ENCODE measurements at regions not wholly inside any gene's neighbourhood (a gene's known extent, or its start where the extent isn't known, plus 50 kb on each side); places are given as distances from the start of the nearest gene placed in this dataset.

GRCh38 chr20:6698056-6698455 is 69.4 kb upstream of the BMP2 start (continued):
- TF ChIP-seq MAX (IDR thresholded peaks at IDR 0.05) (no peak), SUZ12 (IDR thresholded peaks at IDR 0.05; ENCODE audit: low read length) (no peak), GABPA (IDR thresholded peaks at IDR 0.05; ENCODE audit: borderline replicate concordance, insufficient read depth, low read length) (no peak)
